ENCODE measurements at regions not wholly inside any gene's neighbourhood (a gene's known extent, or its start where the extent isn't known, plus 50 kb on each side); places are given as distances from the start of the nearest gene placed in this dataset.

DNA sequence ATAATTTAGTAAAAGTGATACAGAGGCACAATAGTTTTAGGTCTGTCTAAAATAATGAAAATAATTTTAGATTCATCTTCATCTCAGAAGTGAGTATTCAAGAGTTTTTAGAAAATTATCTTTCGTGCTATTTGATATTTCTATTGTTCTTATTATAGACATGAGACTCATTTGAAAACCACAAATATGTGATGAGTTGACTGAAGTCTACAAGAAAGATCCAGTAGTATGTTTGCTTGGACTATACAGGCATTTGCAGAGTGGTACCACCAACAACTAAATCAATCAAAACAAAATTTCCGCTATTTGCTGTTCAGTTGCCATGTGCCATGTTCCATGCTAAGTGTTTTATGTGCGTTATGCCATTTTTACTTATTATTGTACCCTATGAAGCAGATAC lies 1318.5 kb downstream of the STIM2 start:
- Histone ChIP-seq H3K4me2 (ENCODE audit: insufficient read depth, low read length) (no peak overlapping the region), H3K27ac (ENCODE audit: low read depth, low read length) (no peak overlapping the region), H4K20me1 (ENCODE audit: insufficient read depth, low read length) (no peaks in the 10 kb centered on the region), H3K4me3 (ENCODE audit: insufficient read depth, low read length) (no peak overlapping the region), H3K4me1 (ENCODE audit: insufficient read depth, low read length) (no peaks in the 10 kb centered on the region), H3K9me3 (ENCODE audit: low read depth, low read length) (no peaks in the 10 kb centered on the region), H3K79me2 (ENCODE audit: insufficient read depth, low read length) (no peaks in the 10 kb centered on the region), H3K36me3 (ENCODE audit: insufficient read depth, low read length) (no peaks in the 10 kb centered on the region), H3K27me3 (ENCODE audit: insufficient read depth, low read length) (no peaks in the 10 kb centered on the region), H2AFZ (ENCODE audit: low read length) (no peak overlapping the region)
- TF ChIP-seq, protein P1, sequence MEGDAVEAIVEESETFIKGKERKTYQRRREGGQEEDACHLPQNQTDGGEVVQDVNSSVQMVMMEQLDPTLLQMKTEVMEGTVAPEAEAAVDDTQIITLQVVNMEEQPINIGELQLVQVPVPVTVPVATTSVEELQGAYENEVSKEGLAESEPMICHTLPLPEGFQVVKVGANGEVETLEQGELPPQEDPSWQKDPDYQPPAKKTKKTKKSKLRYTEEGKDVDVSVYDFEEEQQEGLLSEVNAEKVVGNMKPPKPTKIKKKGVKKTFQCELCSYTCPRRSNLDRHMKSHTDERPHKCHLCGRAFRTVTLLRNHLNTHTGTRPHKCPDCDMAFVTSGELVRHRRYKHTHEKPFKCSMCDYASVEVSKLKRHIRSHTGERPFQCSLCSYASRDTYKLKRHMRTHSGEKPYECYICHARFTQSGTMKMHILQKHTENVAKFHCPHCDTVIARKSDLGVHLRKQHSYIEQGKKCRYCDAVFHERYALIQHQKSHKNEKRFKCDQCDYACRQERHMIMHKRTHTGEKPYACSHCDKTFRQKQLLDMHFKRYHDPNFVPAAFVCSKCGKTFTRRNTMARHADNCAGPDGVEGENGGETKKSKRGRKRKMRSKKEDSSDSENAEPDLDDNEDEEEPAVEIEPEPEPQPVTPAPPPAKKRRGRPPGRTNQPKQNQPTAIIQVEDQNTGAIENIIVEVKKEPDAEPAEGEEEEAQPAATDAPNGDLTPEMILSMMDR (IDR thresholded peaks at IDR 0.05; ENCODE audit: extremely low read depth, low read depth, low read length) = no peak
- no peak for DNase-seq (ENCODE audit: insufficient read length, low spot score, missing footprints)

DNA sequence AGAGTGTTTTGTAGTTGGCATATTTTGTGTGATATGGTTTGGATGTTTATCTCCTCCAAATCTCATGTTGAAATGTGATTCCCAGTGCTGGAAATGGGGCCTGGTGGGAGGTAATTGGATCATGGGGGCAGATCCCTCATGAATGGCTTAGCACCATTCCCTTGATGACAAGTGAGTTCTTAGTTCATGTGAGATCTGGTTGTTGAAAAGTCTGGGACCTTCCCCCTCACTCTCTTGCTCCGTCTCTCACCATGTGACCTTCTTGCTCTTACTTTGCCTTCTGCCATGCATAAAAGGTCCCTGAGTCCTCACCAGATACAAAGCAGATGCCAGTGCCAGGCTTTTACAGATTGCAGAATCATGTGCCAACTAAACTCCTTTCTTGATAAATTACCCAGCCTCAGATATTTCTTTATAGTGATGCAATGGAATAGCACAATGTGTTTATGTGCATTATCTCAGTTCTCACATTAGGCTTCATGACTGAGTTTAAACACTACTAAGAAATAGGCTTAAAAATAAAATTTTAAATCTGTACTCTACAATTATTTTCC lies 1348.8 kb downstream of the STIM2 start:
- Histone ChIP-seq H3K27ac (ENCODE audit: low read depth, low read length) (no peak overlapping the region), H3K4me2 (ENCODE audit: insufficient read depth, low read length) (no peak overlapping the region), H3K27me3 (ENCODE audit: insufficient read depth, low read length) (no peaks in the 10 kb centered on the region), H3K4me1 (ENCODE audit: insufficient read depth, low read length) (no peaks in the 10 kb centered on the region), H3K9me3 (ENCODE audit: low read depth, low read length) (no peaks in the 10 kb centered on the region), H3K79me2 (ENCODE audit: insufficient read depth, low read length) (no peaks in the 10 kb centered on the region), H2AFZ (ENCODE audit: low read length) (no peak overlapping the region), H4K20me1 (ENCODE audit: insufficient read depth, low read length) (no peaks in the 10 kb centered on the region), H3K4me3 (ENCODE audit: insufficient read depth, low read length) (no peak overlapping the region), H3K36me3 (ENCODE audit: insufficient read depth, low read length) (no peaks in the 10 kb centered on the region)
- DNase-seq (ENCODE audit: insufficient read length, low spot score, missing footprints) = no peak
- TF ChIP-seq, protein P1 (IDR thresholded peaks at IDR 0.05; ENCODE audit: extremely low read depth, low read depth, low read length) = no peak

DNA sequence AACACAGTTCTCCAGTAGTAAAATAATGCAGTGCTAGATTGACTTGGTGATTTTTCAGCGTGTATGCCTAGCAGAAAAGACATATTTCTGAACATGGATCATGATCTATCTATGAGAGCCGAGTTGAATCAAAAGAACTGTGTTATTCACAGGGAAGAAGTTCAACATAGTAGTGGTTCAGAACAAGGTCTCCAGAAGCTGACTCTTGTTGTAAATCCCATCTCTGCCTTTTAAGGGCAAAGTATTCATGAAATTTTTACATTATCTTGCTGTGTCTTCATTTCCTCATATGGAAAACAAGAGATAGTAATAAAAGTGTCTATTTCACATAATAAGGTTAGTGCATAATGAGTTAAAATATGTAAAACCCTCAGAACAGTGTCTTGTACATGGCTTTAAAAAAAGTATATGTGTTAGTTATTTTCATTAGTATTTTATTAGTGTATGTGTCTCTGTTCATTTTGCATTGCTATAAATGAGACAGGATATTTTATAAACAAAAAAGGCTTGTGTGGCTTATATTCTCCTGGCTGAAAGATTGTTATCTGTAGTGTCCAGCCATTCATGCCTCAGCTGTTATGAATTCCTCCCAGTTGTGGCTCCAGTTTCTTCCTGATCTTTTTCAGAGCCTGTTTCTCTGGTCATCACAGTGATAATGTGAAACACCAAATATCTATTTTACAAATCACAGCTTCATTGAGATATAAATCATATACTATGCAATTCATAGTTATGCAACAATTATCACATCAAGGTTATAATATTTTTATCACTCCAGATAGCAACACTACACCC lies 1351.2 kb downstream of the STIM2 start:
- Histone ChIP-seq H2AFZ (ENCODE audit: low read length) (no peak overlapping the region), H3K27me3 (ENCODE audit: insufficient read depth, low read length) (no peaks in the 10 kb centered on the region), H3K4me1 (ENCODE audit: insufficient read depth, low read length) (no peaks in the 10 kb centered on the region), H3K4me3 (ENCODE audit: insufficient read depth, low read length) (no peak overlapping the region), H3K79me2 (ENCODE audit: insufficient read depth, low read length) (no peaks in the 10 kb centered on the region), H3K4me2 (ENCODE audit: insufficient read depth, low read length) (no peak overlapping the region), H4K20me1 (ENCODE audit: insufficient read depth, low read length) (no peaks in the 10 kb centered on the region), H3K27ac (ENCODE audit: low read depth, low read length) (no peak overlapping the region), H3K36me3 (ENCODE audit: insufficient read depth, low read length) (no peaks in the 10 kb centered on the region), H3K9me3 (ENCODE audit: low read depth, low read length) (no peaks in the 10 kb centered on the region)
- DNase-seq (ENCODE audit: insufficient read length, low spot score, missing footprints) = no peak
- TF ChIP-seq, protein P1 (IDR thresholded peaks at IDR 0.05; ENCODE audit: extremely low read depth, low read depth, low read length) = no peak

DNA sequence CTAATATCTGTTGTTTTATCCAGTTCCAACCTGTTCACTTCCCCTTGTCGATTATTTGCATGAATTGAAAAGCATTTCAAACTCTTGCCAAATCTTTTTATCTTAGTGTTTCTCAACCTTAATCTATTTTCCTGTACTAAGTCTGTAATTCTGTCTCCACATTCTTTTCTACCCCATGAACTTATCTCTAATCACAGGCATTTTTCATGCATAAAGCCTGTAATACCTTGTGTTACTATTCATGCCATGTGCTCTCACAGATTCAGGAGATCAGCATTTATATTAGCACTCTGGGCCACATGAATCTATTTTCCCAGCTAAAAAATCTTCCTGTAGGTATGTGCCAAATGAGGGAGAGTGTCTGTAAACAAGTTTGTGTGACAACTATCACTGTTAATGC lies 1360.9 kb downstream of the STIM2 start:
- Histone ChIP-seq H3K4me3 (ENCODE audit: insufficient read depth, low read length) (no peak overlapping the region), H3K27me3 (ENCODE audit: insufficient read depth, low read length) (no peaks in the 10 kb centered on the region), H3K27ac (ENCODE audit: low read depth, low read length) (no peak overlapping the region), H2AFZ (ENCODE audit: low read length) (no peak overlapping the region), H3K36me3 (ENCODE audit: insufficient read depth, low read length) (no peaks in the 10 kb centered on the region), H4K20me1 (ENCODE audit: insufficient read depth, low read length) (no peaks in the 10 kb centered on the region), H3K9me3 (ENCODE audit: low read depth, low read length) (no peaks in the 10 kb centered on the region), H3K4me2 (ENCODE audit: insufficient read depth, low read length) (no peak overlapping the region), H3K4me1 (ENCODE audit: insufficient read depth, low read length) (no peaks in the 10 kb centered on the region), H3K79me2 (ENCODE audit: insufficient read depth, low read length) (no peaks in the 10 kb centered on the region)
- TF ChIP-seq, protein P1 (IDR thresholded peaks at IDR 0.05; ENCODE audit: extremely low read depth, low read depth, low read length) = no peak
- no peak for DNase-seq (ENCODE audit: insufficient read length, low spot score, missing footprints)
